HG03521 (cell line): ENCODE measurements at regions not wholly inside any gene's neighbourhood (a gene's known extent, or its start where the extent isn't known, plus 50 kb on each side); places are given as distances from the start of the nearest gene placed in this dataset.

ENCODE experiments used
- ATAC-seq: cut with Tn5 transposase; IDR thresholded peaks from one replicate; pipeline ENCODE4 v1.9.1; 2021; ENCODE audit warnings: mild to moderate bottlenecking, moderate library complexity; ENCODE audit not compliant: unreplicated experiment

DNA sequence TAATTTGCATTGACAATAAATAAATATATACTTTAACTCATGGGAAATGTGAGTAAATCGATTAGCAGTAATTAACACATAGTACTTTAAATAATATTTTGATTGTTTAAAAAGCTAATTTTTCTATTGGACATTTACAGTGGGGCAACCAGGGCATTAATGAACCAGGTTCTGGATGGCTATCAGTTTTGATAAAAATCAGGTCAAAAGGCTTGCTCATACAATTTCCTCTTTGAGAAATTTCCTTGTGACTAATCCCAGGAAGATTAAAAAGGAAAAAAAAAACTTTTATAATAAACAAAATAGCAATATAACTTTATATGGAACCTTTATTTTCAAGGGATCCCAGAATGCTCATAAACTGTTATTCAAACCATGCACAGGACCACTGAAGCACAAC, 497.2 kb upstream of the ZEB2 start:
- no peak for ATAC-seq

DNA sequence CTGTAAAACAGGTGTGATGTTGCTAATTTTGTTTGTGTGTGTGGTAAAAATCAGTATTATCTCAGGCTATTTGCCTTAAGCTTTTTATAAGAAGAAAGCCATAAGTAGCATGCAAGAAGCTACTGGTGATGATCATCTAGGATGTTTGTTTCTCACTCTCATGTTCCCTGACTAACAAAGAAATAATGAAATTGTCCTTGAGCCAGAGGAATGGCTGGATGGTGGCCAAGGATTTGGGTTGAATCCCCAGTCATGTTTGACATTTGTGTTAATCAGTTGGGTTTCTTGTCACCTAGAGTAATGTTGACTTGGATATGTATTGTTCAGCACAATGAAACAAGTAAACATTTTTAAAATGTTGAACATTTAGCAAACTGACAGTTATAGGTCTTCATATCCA, 496.8 kb upstream of the ZEB2 start:
- no peak for ATAC-seq

DNA sequence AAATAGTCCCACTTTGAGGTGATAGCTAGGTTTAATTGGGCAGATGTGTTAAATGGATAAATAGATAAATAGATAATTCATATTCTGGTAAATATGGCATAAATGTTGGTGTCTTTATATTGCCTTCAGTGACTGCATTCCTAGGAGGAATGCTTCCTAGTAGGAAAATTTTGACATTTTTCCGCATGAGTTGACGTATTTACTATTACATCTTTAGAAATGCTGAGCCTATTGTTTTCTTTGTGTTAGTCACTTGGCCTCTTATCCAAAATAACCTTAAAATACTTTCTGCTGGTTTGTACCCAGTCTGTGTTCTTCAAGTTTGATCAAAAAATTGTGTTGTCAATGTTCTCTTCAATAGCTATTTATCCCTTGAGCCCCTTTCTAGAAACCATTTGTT, 495.6 kb upstream of the ZEB2 start:
- no peak for ATAC-seq

GRCh38 chr2:145012806-145013205, 492.9 kb upstream of the ZEB2 start:
- no peak for ATAC-seq

- no peak for ATAC-seq
These were observed 492.3 kb upstream of the ZEB2 start for GRCh38 chr2:145012214-145012670.

- no peak for ATAC-seq
These were observed 490.7 kb upstream of the ZEB2 start for GRCh38 chr2:145010635-145011034.

DNA sequence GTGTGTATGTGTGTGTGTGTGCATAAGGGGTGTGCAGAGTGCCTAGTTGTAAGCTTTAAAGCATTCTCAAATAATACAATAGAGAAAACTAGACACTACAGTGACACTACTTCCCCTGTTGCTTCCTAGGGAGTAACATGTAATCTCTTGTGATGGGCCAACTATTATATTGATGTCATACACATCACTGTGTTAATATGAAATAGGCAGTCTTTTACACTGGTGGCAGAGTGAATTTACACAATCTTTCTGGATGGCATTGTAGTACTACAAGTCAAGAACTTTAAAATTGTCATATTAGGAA, 488.0 kb upstream of the ZEB2 start:
- no peak for ATAC-seq

GRCh38 chr2:145007093-145007959, 487.4 kb upstream of the ZEB2 start:
- ATAC-seq: no peak

DNA sequence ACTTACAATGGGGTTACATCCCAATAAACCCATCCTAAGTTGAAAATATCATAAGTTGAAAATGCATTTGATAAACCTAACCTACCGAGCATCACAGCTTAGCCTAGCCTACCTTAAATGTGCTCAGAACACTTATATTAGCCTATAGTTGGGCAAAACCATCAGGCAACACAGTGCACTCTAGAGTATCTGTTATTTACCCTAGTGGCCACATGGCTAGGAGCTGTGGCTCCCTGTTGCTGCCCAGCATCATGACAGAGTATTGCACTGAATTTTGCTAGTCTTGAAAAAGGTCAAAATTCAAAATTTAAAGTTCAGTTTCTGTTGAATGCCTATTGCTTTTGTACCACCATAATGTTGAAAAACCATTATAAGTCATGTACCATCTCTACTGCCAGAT, 482.7 kb upstream of the ZEB2 start:
- no peak for ATAC-seq

GRCh38 chr2:145000376-145000775, 480.5 kb upstream of the ZEB2 start:
- no peak for ATAC-seq

DNA sequence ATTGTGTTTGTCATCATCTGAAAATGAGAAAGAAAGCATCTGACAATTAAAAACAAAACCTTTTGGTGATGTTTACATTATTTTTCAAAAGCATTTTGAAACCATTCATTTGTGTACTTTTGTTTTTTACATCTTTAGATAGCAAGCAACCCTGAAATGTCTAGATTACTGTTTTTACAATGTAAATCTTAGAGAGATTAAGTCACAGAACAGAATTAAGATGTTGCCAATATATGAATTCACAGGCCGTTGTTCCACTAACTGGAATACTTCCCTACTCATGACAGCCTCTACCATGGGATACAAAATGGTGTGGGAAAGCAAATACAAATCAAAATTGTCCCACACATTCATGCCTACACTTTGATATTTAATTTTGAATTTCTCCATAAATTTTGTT, 480.0 kb upstream of the ZEB2 start:
- no peak for ATAC-seq

GRCh38 chr2:144999071-144999875, 479.4 kb upstream of the ZEB2 start:
- no peak for ATAC-seq

GRCh38 chr2:144998435-144998834, 478.5 kb upstream of the ZEB2 start:
- ATAC-seq: no peak

GRCh38 chr2:144996225-144996795, 476.4 kb upstream of the ZEB2 start:
- no peak for ATAC-seq

DNA sequence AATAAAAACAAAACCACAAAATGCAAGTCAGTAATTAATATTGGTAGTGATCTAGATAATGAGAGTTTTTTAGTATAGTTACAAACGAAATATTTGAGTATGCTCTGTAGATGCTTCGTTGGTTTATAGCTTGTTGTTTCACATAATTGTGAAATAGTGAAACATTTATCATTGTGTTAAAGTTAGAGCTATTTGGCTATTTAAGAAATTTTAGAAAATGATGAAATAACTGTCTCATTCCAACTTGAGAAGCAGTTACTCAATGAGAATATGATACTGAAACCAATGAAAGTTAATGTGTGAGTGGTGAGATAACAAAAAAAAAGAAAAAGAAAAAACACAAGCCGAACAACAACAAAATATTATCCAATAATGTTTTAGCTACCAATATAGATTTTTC, 475.6 kb upstream of the ZEB2 start:
- ATAC-seq: no peak

- no peak for ATAC-seq
These were observed 470.7 kb upstream of the ZEB2 start for GRCh38 chr2:144990661-144991060.

- ATAC-seq: no peak
These were observed 469.8 kb upstream of the ZEB2 start for GRCh38 chr2:144989579-144990270.

GRCh38 chr2:144988591-144988990, 468.7 kb upstream of the ZEB2 start:
- ATAC-seq: no peak

- no peak for ATAC-seq
These were observed 466.8 kb upstream of the ZEB2 start for GRCh38 chr2:144986691-144987090.

- ATAC-seq: no peak
These were observed 464.1 kb upstream of the ZEB2 start for GRCh38 chr2:144984038-144984437.

GRCh38 chr2:144983107-144983506, 463.2 kb upstream of the ZEB2 start:
- no peak for ATAC-seq
